Fibroblast of villous mesenchyme (primary cell): ENCODE measurements at regions not wholly inside any gene's neighbourhood (a gene's known extent, or its start where the extent isn't known, plus 50 kb on each side); places are given as distances from the start of the nearest gene placed in this dataset.

ENCODE experiments used
- DNase-seq: peaks from one replicate; pipeline ENCODE4 v3.0.0-alpha.2; 2010; ENCODE audit warnings: low read depth
- H3K4me3 ChIP-seq: 2 replicates; pipeline ENCODE4 v1.5.1; 2011; ENCODE audit warnings: low read depth, mild to moderate bottlenecking, low read length
- TF ChIP-seq, protein P1 (sequence below): IDR thresholded peaks from 2 replicates; pipeline ENCODE4 v1.5.1; 2012; ENCODE audit warnings: low read depth, mild to moderate bottlenecking, low read length; ENCODE audit not compliant: insufficient read depth

- H3K4me3 ChIP-seq, result no peak overlapping the region
- DNase-seq, result peak; percentile 11
- TF ChIP-seq, protein P1, sequence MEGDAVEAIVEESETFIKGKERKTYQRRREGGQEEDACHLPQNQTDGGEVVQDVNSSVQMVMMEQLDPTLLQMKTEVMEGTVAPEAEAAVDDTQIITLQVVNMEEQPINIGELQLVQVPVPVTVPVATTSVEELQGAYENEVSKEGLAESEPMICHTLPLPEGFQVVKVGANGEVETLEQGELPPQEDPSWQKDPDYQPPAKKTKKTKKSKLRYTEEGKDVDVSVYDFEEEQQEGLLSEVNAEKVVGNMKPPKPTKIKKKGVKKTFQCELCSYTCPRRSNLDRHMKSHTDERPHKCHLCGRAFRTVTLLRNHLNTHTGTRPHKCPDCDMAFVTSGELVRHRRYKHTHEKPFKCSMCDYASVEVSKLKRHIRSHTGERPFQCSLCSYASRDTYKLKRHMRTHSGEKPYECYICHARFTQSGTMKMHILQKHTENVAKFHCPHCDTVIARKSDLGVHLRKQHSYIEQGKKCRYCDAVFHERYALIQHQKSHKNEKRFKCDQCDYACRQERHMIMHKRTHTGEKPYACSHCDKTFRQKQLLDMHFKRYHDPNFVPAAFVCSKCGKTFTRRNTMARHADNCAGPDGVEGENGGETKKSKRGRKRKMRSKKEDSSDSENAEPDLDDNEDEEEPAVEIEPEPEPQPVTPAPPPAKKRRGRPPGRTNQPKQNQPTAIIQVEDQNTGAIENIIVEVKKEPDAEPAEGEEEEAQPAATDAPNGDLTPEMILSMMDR, result no peak
Measured at GRCh38 chr3:34683851-34684250, 885.4 kb downstream of the PDCD6IP start.

GRCh38 chr3:34686541-34686940 lies 888.1 kb downstream of the PDCD6IP start:
- TF ChIP-seq, protein P1, result no peak
- DNase-seq, result peak; percentile 2

GRCh38 chr3:34687671-34688070 lies 889.2 kb downstream of the PDCD6IP start:
- no peak overlapping the region for H3K4me3 ChIP-seq
- TF ChIP-seq, protein P1, result no peak
- no peak for DNase-seq

More at GRCh38 chr3:34686541-34686940, 888.1 kb downstream of the PDCD6IP start:
- no peak overlapping the region for H3K4me3 ChIP-seq

DNA sequence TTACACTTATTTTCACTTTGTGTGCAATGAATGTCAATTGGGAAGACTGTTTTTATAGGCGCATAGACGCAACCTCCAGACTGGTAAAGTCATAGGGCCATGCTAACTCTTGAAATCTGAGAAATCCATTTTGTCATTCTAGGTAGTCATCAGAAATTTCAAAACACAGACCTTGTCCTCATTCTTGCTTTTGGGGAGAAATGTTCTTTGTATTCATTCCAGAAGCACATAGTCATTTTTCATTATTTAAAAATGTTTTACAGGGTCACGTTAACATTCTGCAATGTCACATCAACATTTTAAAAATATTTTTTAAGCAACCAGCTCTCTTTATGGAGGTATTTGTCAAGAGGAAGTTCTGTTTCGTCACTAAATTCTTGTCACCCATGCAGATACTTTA lies 898.4 kb downstream of the PDCD6IP start:
- TF ChIP-seq, protein P1, result no peak
- no peak overlapping the region for H3K4me3 ChIP-seq
- DNase-seq, result peak; percentile 14

- no peak for DNase-seq
- TF ChIP-seq, protein P1, result no peak
- no peak overlapping the region for H3K4me3 ChIP-seq
Measured at GRCh38 chr3:34703053-34703452, 904.6 kb downstream of the PDCD6IP start.

DNA sequence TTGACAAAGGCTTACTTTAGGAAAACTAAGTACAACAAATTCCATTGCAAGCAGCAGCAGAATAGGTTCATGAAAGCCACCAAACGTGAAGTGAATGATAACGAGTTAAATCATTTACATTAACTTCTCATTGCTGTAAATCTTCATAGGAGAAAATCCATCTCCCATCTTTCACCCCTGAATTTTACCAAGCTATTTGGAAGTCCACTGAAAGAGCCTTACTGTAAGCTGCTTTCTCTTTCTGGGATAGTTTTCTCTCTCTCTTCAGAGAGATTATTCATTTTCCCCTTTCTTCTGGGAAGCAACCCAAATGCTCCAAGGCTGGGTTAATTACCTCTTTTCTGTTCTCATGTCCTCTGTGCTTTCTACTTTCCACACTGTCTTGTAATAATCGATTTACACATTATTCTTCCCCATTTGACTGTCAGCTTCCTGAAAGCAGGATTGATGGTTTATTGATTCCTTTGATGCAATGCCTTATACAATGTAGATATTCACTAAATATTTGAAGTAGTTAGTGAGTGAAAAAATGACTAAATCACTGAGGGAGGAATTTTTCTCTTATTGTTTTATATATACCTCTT lies 914.3 kb upstream of the ARPP21 start:
- TF ChIP-seq, protein P1, result no peak
- no peak overlapping the region for H3K4me3 ChIP-seq
- no peak for DNase-seq

DNA sequence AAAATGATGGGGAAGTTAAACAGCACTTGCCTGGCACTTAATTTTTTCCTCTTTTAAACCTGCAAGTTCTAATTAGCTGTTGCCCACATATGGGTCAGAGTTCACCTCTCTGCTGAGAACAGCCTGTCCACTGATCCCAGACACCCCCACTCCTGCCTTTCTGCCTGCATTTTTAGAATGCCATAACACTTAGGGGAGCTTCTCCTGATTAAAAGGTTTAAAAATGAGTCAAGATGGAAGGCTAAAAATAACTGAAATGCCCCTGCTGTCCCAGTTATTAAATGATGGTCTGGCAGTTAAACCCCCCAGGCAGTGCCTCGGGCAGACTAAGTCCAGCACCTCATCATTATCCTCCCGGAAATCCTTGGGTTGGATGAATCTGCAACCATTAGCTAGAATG lies 913.6 kb upstream of the ARPP21 start:
- H3K4me3 ChIP-seq, result no peak overlapping the region
- no peak for DNase-seq
- TF ChIP-seq, protein P1, result no peak
